ENCODE measurements at regions not wholly inside any gene's neighbourhood (a gene's known extent, or its start where the extent isn't known, plus 50 kb on each side); places are given as distances from the start of the nearest gene placed in this dataset.

DNA sequence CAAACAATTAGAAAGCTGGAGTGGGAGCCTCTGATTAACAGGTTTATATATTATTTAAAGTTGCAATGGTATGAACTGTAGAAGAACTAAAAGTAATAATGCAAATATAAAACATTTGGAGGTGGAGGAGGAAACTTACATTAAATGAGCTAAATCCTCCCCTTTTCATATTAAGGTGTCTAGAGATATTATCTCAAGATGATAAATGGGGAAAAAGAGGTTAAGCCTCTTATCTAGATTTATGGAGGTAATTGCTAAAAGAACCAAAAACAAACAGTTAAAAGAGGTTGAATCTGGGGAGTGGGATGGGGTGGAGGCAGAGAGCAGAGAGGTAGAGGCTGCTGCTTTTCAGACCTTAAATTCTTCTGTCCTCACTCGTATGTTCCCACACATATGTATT, 147.8 kb upstream of the SLC24A2 start:
- no peak for DNase-seq
- Histone ChIP-seq H3K56ac (ENCODE audit: low read length) (no peak overlapping the region), H3K4me2 (ENCODE audit: low read length) (no peak overlapping the region), H3K27ac (ENCODE audit: low read depth, low read length) (no peak overlapping the region), H4K8ac (ENCODE audit: low read depth, low read length) (no peak overlapping the region), H3K27me3 (ENCODE audit: insufficient read depth, low read length, poor library complexity) (no peaks in the 10 kb centered on the region), H3K79me1 (ENCODE audit: low read length) (no peaks in the 10 kb centered on the region), H3K18ac (ENCODE audit: low read length) (no peak overlapping the region), H3K4me3 (ENCODE audit: low read length) (no peak overlapping the region), H3K9ac (ENCODE audit: low read length) (no peak overlapping the region), H3K23ac (ENCODE audit: low read length) (no peak overlapping the region), H2BK15ac (replicated peaks; ENCODE audit: low read depth) (no peak overlapping the region), H3K36me3 (ENCODE audit: control insufficient read depth, insufficient read depth, low read length) (no peaks in the 10 kb centered on the region), H2AK5ac (ENCODE audit: low read length) (no peak overlapping the region), H2BK120ac (ENCODE audit: low read depth, low read length) (no peak overlapping the region), H4K5ac (ENCODE audit: low read length) (no peak overlapping the region), H3K4ac (ENCODE audit: low read depth, low read length) (no peak overlapping the region), H3K79me2 (ENCODE audit: control insufficient read depth, insufficient read depth, low read length) (no peaks in the 10 kb centered on the region), H2BK5ac (ENCODE audit: low read length) (no peak overlapping the region), H3K4me1 (ENCODE audit: control insufficient read depth, low read depth, low read length) (no peaks in the 10 kb centered on the region)
- WGBS (ENCODE audit: extremely low coverage, insufficient coverage, low lambda C conversion rate), result no CpG with 5 or more reads among the region's 1 CpG

DNA sequence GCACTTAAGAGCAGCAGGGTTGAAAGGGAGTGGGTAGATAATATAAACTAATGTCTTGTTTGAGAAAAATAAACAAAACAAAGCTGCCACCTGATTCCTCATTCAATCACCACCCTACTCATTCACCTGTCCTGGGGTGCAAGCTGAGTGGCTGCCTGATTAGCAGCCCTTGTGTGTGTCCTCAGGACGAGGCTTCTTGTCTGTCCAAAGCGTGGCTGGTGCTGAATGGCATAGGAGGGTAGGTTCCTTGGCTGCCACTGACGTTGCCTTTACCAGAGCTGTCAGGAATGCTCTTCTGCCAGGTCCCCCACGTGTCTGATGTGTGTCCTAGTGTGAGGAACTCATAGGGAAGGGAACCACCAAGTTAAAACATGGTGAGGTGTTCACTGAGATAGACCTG, 146.6 kb upstream of the SLC24A2 start:
- H4K8ac ChIP-seq (ENCODE audit: low read depth, low read length), result no peak overlapping the region
- H4K5ac ChIP-seq (ENCODE audit: low read length), result no peak overlapping the region
- no peaks in the 10 kb centered on the region for H3K4me1 ChIP-seq (ENCODE audit: control insufficient read depth, low read depth, low read length)
- no peak overlapping the region for H3K56ac ChIP-seq (ENCODE audit: low read length)
- no peak for DNase-seq
- H2BK120ac ChIP-seq (ENCODE audit: low read depth, low read length), result no peak overlapping the region
- H3K79me2 ChIP-seq (ENCODE audit: control insufficient read depth, insufficient read depth, low read length), result no peaks in the 10 kb centered on the region
- WGBS (ENCODE audit: extremely low coverage, insufficient coverage, low lambda C conversion rate), result no CpG with 5 or more reads among the region's 4 CpGs
- H3K18ac ChIP-seq (ENCODE audit: low read length), result no peak overlapping the region
- H3K9ac ChIP-seq (ENCODE audit: low read length), result no peak overlapping the region
- no peaks in the 10 kb centered on the region for H3K79me1 ChIP-seq (ENCODE audit: low read length)
- no peak overlapping the region for H3K4me2 ChIP-seq (ENCODE audit: low read length)
- no peaks in the 10 kb centered on the region for H3K27me3 ChIP-seq (ENCODE audit: insufficient read depth, low read length, poor library complexity)
- H3K23ac ChIP-seq (ENCODE audit: low read length), result no peak overlapping the region
- no peak overlapping the region for H3K27ac ChIP-seq (ENCODE audit: low read depth, low read length)
- no peak overlapping the region for H2AK5ac ChIP-seq (ENCODE audit: low read length)
- H3K36me3 ChIP-seq (ENCODE audit: control insufficient read depth, insufficient read depth, low read length), result no peaks in the 10 kb centered on the region
- no peak overlapping the region for H3K4me3 ChIP-seq (ENCODE audit: low read length)
- no peak overlapping the region for H2BK15ac ChIP-seq (replicated peaks; ENCODE audit: low read depth)
- no peak overlapping the region for H3K4ac ChIP-seq (ENCODE audit: low read depth, low read length)
- no peak overlapping the region for H2BK5ac ChIP-seq (ENCODE audit: low read length)

DNA sequence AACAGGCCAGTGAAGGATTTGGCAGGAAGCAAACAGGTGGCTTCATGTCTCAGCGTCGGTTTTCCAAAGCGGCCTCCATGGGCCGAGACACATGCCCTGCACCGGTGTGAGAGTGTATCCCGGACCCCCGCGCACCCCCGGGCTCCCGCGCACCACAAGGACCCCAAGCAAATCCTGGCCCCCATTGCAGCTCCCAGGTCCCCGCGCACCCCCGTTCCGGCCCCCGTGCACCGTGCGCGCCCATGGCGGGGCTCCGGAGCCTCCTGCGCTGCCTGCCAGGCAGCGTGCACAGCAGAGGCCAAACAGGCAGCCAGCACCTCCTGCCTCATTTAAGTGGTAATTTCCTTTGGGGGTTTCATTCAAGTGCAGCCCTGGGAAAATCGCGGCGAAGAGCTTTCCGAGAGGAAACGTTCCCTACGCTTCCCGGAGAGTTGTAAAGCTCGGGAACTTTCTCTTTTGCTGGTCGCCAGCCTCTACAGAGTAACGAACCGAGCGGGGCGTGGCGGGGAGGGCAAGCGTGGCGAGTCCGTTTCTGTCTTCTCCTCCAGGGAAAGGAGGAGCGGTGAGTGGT, 145.5 kb upstream of the SLC24A2 start:
- no peaks in the 10 kb centered on the region for H3K4me1 ChIP-seq (ENCODE audit: control insufficient read depth, low read depth, low read length)
- H3K23ac ChIP-seq (ENCODE audit: low read length), result no peak overlapping the region
- no peak overlapping the region for H2BK5ac ChIP-seq (ENCODE audit: low read length)
- no peak overlapping the region for H2BK120ac ChIP-seq (ENCODE audit: low read depth, low read length)
- H3K4ac ChIP-seq (ENCODE audit: low read depth, low read length), result no peak overlapping the region
- no peak overlapping the region for H4K8ac ChIP-seq (ENCODE audit: low read depth, low read length)
- H3K18ac ChIP-seq (ENCODE audit: low read length), result no peak overlapping the region
- H3K27ac ChIP-seq (ENCODE audit: low read depth, low read length), result no peak overlapping the region
- no peaks in the 10 kb centered on the region for H3K79me1 ChIP-seq (ENCODE audit: low read length)
- no peak overlapping the region for H4K5ac ChIP-seq (ENCODE audit: low read length)
- peak overlapping the region; percentile 56 for H3K4me2 ChIP-seq (ENCODE audit: low read length)
- peak overlapping the region; percentile 52 for H3K9ac ChIP-seq (ENCODE audit: low read length)
- H3K36me3 ChIP-seq (ENCODE audit: control insufficient read depth, insufficient read depth, low read length), result no peaks in the 10 kb centered on the region
- DNase-seq, result peak; percentile 64
- no peak overlapping the region for H3K4me3 ChIP-seq (ENCODE audit: low read length)
- H3K27me3 ChIP-seq (ENCODE audit: insufficient read depth, low read length, poor library complexity), result no peaks in the 10 kb centered on the region
- H3K56ac ChIP-seq (ENCODE audit: low read length), result peak overlapping the region; percentile 62
- H3K79me2 ChIP-seq (ENCODE audit: control insufficient read depth, insufficient read depth, low read length), result no peaks in the 10 kb centered on the region
- H2BK15ac ChIP-seq (replicated peaks; ENCODE audit: low read depth), result no peak overlapping the region
- no CpG with 5 or more reads among the region's 41 CpGs for WGBS (ENCODE audit: extremely low coverage, insufficient coverage, low lambda C conversion rate)
- H2AK5ac ChIP-seq (ENCODE audit: low read length), result no peak overlapping the region

DNA sequence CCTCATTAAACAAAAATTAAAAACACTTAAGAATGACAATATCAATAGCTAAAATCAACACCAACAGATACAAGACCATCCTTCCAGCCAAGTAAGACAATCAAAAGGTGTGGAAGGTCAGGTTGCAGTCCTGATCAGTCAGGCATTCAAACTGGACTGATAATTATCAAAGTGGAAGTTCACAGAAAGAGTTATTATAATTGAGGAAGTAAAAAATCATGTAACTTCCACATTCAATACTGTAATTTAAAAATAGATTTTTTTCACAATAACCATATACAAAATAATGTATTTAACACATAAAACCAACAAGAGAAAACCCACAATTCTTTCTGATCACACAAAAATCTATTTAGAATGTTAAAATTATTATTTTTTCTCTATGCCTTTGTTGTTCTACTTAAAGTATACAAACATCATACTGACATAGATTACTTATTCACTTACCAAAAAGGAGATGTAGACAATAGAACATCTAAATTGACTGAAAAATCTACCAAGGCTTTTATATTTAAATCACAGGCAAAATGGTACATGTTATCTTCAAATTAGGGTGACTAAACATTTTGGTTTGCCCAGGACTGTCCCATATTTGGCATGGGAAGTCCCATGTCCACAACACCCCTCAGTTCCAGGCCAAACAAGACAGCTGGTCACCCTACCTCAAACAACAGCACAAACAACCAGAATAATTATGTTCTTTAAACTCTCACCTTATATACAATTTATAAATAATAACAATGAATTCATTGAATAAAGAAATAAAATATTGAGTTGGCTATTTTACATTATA, 142.5 kb upstream of the SLC24A2 start:
- no peak overlapping the region for H3K4ac ChIP-seq (ENCODE audit: low read depth, low read length)
- H3K18ac ChIP-seq (ENCODE audit: low read length), result no peak overlapping the region
- H3K27ac ChIP-seq (ENCODE audit: low read depth, low read length), result no peak overlapping the region
- DNase-seq, result no peak
- no peak overlapping the region for H3K56ac ChIP-seq (ENCODE audit: low read length)
- H2BK15ac ChIP-seq (replicated peaks; ENCODE audit: low read depth), result no peak overlapping the region
- H3K23ac ChIP-seq (ENCODE audit: low read length), result no peak overlapping the region
- no peak overlapping the region for H2BK5ac ChIP-seq (ENCODE audit: low read length)
- H3K36me3 ChIP-seq (ENCODE audit: control insufficient read depth, insufficient read depth, low read length), result no peaks in the 10 kb centered on the region
- no peak overlapping the region for H3K4me3 ChIP-seq (ENCODE audit: low read length)
- no peak overlapping the region for H4K8ac ChIP-seq (ENCODE audit: low read depth, low read length)
- no peaks in the 10 kb centered on the region for H3K4me1 ChIP-seq (ENCODE audit: control insufficient read depth, low read depth, low read length)
- no peak overlapping the region for H3K9ac ChIP-seq (ENCODE audit: low read length)
- H3K79me1 ChIP-seq (ENCODE audit: low read length), result no peaks in the 10 kb centered on the region
- no peak overlapping the region for H3K4me2 ChIP-seq (ENCODE audit: low read length)
- no peaks in the 10 kb centered on the region for H3K27me3 ChIP-seq (ENCODE audit: insufficient read depth, low read length, poor library complexity)
- no peaks in the 10 kb centered on the region for H3K79me2 ChIP-seq (ENCODE audit: control insufficient read depth, insufficient read depth, low read length)
- H2AK5ac ChIP-seq (ENCODE audit: low read length), result no peak overlapping the region
- no peak overlapping the region for H4K5ac ChIP-seq (ENCODE audit: low read length)
- H2BK120ac ChIP-seq (ENCODE audit: low read depth, low read length), result no peak overlapping the region

DNA sequence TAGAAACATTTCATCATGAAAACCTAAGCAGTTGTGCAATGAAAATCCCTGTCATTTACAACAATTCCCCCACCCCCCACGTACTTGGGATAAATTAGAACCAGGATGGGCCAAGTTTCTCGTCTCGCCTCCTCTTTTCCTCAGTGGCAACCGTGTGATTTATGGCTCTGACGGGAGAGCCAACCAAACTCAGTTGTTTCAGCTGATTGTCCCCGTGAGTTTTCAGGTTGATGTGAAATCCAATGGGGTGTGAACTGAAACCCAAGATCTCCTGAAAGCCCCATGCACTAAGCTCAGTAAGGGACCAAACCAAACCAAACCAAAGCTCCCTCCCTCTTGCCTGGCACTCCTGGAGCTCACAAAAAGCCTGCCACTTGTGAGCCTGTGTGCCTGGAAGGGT, 138.7 kb upstream of the SLC24A2 start:
- no peak overlapping the region for H3K4ac ChIP-seq (ENCODE audit: low read depth, low read length)
- no CpG with 5 or more reads among the region's 6 CpGs for WGBS (ENCODE audit: extremely low coverage, insufficient coverage, low lambda C conversion rate)

DNA sequence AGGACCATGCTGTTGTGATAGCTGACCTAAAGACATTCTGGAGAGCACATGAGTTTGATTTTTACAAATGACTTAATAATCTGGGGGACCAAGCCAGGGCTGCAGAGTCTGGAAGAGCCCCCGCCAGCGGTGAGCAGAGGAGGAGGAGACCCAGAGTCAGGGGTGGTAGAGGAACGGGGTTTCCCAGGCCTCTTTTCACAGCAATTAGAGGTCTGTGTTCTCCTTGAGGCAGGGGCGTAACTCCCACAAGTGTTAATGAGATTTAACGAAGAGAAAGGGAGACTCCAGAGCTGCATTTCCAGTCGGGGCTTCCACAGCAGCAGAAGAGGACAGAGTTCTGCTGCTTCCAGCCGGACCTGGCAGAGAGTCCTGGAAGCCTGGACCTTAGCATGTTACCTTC, 137.9 kb upstream of the SLC24A2 start:
- Histone ChIP-seq H4K8ac (ENCODE audit: low read depth, low read length) (no peak overlapping the region), H2BK5ac (ENCODE audit: low read length) (no peak overlapping the region), H3K79me1 (ENCODE audit: low read length) (no peaks in the 10 kb centered on the region), H3K56ac (ENCODE audit: low read length) (peak overlapping the region; percentile 12), H3K4me1 (ENCODE audit: control insufficient read depth, low read depth, low read length) (no peaks in the 10 kb centered on the region), H3K4ac (ENCODE audit: low read depth, low read length) (no peak overlapping the region), H2BK120ac (ENCODE audit: low read depth, low read length) (no peak overlapping the region), H3K4me2 (ENCODE audit: low read length) (no peak overlapping the region), H3K9ac (ENCODE audit: low read length) (no peak overlapping the region), H3K18ac (ENCODE audit: low read length) (no peak overlapping the region), H3K4me3 (ENCODE audit: low read length) (no peak overlapping the region), H3K27me3 (ENCODE audit: insufficient read depth, low read length, poor library complexity) (no peaks in the 10 kb centered on the region), H2AK5ac (ENCODE audit: low read length) (no peak overlapping the region), H4K5ac (ENCODE audit: low read length) (no peak overlapping the region), H3K23ac (ENCODE audit: low read length) (no peak overlapping the region), H2BK15ac (replicated peaks; ENCODE audit: low read depth) (no peak overlapping the region), H3K27ac (ENCODE audit: low read depth, low read length) (no peak overlapping the region), H3K79me2 (ENCODE audit: control insufficient read depth, insufficient read depth, low read length) (no peaks in the 10 kb centered on the region), H3K36me3 (ENCODE audit: control insufficient read depth, insufficient read depth, low read length) (no peaks in the 10 kb centered on the region)
- WGBS (ENCODE audit: extremely low coverage, insufficient coverage, low lambda C conversion rate), result no CpG with 5 or more reads among the region's 7 CpGs
- DNase-seq, result peak; percentile 22

More for the DNA sequence above, 138.7 kb upstream of the SLC24A2 start:
- no peak overlapping the region for H2BK5ac ChIP-seq (ENCODE audit: low read length)
- H3K9ac ChIP-seq (ENCODE audit: low read length), result no peak overlapping the region
- DNase-seq, result no peak
- no peak overlapping the region for H3K4me2 ChIP-seq (ENCODE audit: low read length)
- H3K18ac ChIP-seq (ENCODE audit: low read length), result no peak overlapping the region
- H3K27me3 ChIP-seq (ENCODE audit: insufficient read depth, low read length, poor library complexity), result no peaks in the 10 kb centered on the region
- no peaks in the 10 kb centered on the region for H3K79me2 ChIP-seq (ENCODE audit: control insufficient read depth, insufficient read depth, low read length)
- H3K27ac ChIP-seq (ENCODE audit: low read depth, low read length), result no peak overlapping the region
- no peaks in the 10 kb centered on the region for H3K36me3 ChIP-seq (ENCODE audit: control insufficient read depth, insufficient read depth, low read length)
- no peak overlapping the region for H3K23ac ChIP-seq (ENCODE audit: low read length)
- H2AK5ac ChIP-seq (ENCODE audit: low read length), result no peak overlapping the region
- H4K8ac ChIP-seq (ENCODE audit: low read depth, low read length), result no peak overlapping the region
- H3K79me1 ChIP-seq (ENCODE audit: low read length), result no peaks in the 10 kb centered on the region
- H2BK15ac ChIP-seq (replicated peaks; ENCODE audit: low read depth), result no peak overlapping the region
- no peak overlapping the region for H4K5ac ChIP-seq (ENCODE audit: low read length)
- no peaks in the 10 kb centered on the region for H3K4me1 ChIP-seq (ENCODE audit: control insufficient read depth, low read depth, low read length)
- no peak overlapping the region for H3K4me3 ChIP-seq (ENCODE audit: low read length)
- H3K56ac ChIP-seq (ENCODE audit: low read length), result peak overlapping the region; percentile 17
- no peak overlapping the region for H2BK120ac ChIP-seq (ENCODE audit: low read depth, low read length)

Data from mesendoderm (in vitro differentiated cells).